Endodermal cell (in vitro differentiated cells): ENCODE measurements at regions not wholly inside any gene's neighbourhood (a gene's known extent, or its start where the extent isn't known, plus 50 kb on each side); places are given as distances from the start of the nearest gene placed in this dataset.
"Not testable (repeated sequence)": the region's sequence is repeated elsewhere in the genome, so short reads cannot be mapped to it uniquely, and the experiment has no call there.

ENCODE experiments used
- DNase-seq: peaks from one replicate; pipeline ENCODE4 v3.0.0-alpha.2; 2017
- H3K27ac ChIP-seq: 2 replicates; pipeline ENCODE4 v1.5.1; 2013; ENCODE audit warnings: mild to moderate bottlenecking, low read depth, low read length, moderate library complexity
- H3K27me3 ChIP-seq: 2 replicates; pipeline ENCODE4 v1.6.1; 2013; ENCODE audit warnings: mild to moderate bottlenecking, low read length, moderate library complexity; ENCODE audit not compliant: insufficient read depth, control insufficient read depth, poor library complexity, severe bottlenecking
- H3K36me3 ChIP-seq: 2 replicates; pipeline ENCODE4 v1.7.0; 2013; ENCODE audit warnings: mild to moderate bottlenecking, low read length, moderate library complexity; ENCODE audit not compliant: control insufficient read depth, insufficient read depth
- H3K4me1 ChIP-seq: one replicate; pipeline ENCODE4 v1.7.0; 2013; ENCODE audit warnings: low read length; ENCODE audit not compliant: control insufficient read depth, insufficient read depth
- H3K4me3 ChIP-seq: 2 replicates; pipeline ENCODE4 v1.5.1; 2013; ENCODE audit warnings: mild to moderate bottlenecking, low read length, moderate library complexity
- H3K9ac ChIP-seq: 2 replicates; pipeline ENCODE4 v1.6.1; 2013; ENCODE audit warnings: mild to moderate bottlenecking, low read length, moderate library complexity; ENCODE audit not compliant: poor library complexity, severe bottlenecking; ENCODE audit errors: extremely low read depth
- H3K9me3 ChIP-seq: 2 replicates; pipeline ENCODE4 v1.6.1; 2013; ENCODE audit warnings: mild to moderate bottlenecking, low read length, moderate library complexity; ENCODE audit not compliant: control insufficient read depth
- H3K27ac Mint-ChIP-seq: 2 replicates; pipeline ENCODE4 v1.8.0; 2020; ENCODE audit warnings: mixed read lengths
- H3K27me3 Mint-ChIP-seq: 2 replicates; pipeline ENCODE4 v1.8.0; 2021; ENCODE audit warnings: mild to moderate bottlenecking, mixed read lengths; ENCODE audit not compliant: insufficient read depth
- H3K36me3 Mint-ChIP-seq: 2 replicates; pipeline ENCODE4 v1.8.0; 2020; ENCODE audit warnings: low read depth, mixed read lengths
- H3K4me1 Mint-ChIP-seq: 2 replicates; pipeline ENCODE4 v1.8.0; 2020; ENCODE audit warnings: mixed read lengths
- H3K4me3 Mint-ChIP-seq: 2 replicates; pipeline ENCODE4 v1.8.0; 2020; ENCODE audit warnings: mild to moderate bottlenecking, moderate library complexity, mixed read lengths
- H3K9me3 Mint-ChIP-seq: 2 replicates; pipeline ENCODE4 v1.8.0; 2020; ENCODE audit warnings: mild to moderate bottlenecking, mixed read lengths
- WGBS, 2 experiments: methylation state at CpG; one replicate each; pipeline versions ENCODE4 v1.1.5 to v1.1.7; 2013; ENCODE audit warnings: missing lambda C conversion rate in 2 of 2, mixed read lengths in 1 of 2; ENCODE audit not compliant: insufficient coverage in 1 of 2, insufficient read length in 1 of 2; 5-methylcytosine and 5-hydroxymethylcytosine counted together

GRCh38 chr15:22161398-22161797 is 81.1 kb downstream of the OR4M2 start:
- not testable (repeated sequence) for H3K9me3 ChIP-seq, H3K4me1 Mint-ChIP-seq, H3K4me3 Mint-ChIP-seq, H3K4me3 ChIP-seq, H3K27ac Mint-ChIP-seq, H3K36me3 Mint-ChIP-seq, H3K27me3 Mint-ChIP-seq, H3K9me3 Mint-ChIP-seq, H3K9ac ChIP-seq, H3K27ac ChIP-seq, H3K27me3 ChIP-seq, H3K4me1 ChIP-seq, H3K36me3 ChIP-seq, DNase-seq
- WGBS, 2 experiments: no CpG with 5 or more reads among the region's 4 CpGs

- H3K4me1 Mint-ChIP-seq, H3K27me3 ChIP-seq, H3K9me3 Mint-ChIP-seq, DNase-seq, H3K4me1 ChIP-seq, H3K4me3 ChIP-seq, H3K9ac ChIP-seq, H3K27ac ChIP-seq, H3K9me3 ChIP-seq, H3K36me3 Mint-ChIP-seq, H3K36me3 ChIP-seq, H3K27me3 Mint-ChIP-seq, H3K4me3 Mint-ChIP-seq, H3K27ac Mint-ChIP-seq: not testable (repeated sequence)
- WGBS, 2 experiments: no CpG with 5 or more reads among the region's 5 CpGs
Observed at GRCh38 chr15:22163715-22164114, 83.4 kb downstream of the OR4M2 start.

GRCh38 chr15:22167521-22167920 is 87.2 kb downstream of the OR4M2 start:
- H3K4me1 Mint-ChIP-seq, H3K4me3 ChIP-seq, H3K27me3 Mint-ChIP-seq, H3K27me3 ChIP-seq, H3K36me3 ChIP-seq, H3K9me3 ChIP-seq, H3K27ac ChIP-seq, DNase-seq, H3K4me3 Mint-ChIP-seq, H3K9ac ChIP-seq, H3K36me3 Mint-ChIP-seq, H3K27ac Mint-ChIP-seq, H3K4me1 ChIP-seq, H3K9me3 Mint-ChIP-seq: not testable (repeated sequence)
- no CpG with 5 or more reads among the region's 3 CpGs for WGBS, 2 experiments

- not testable (repeated sequence) for H3K36me3 ChIP-seq, H3K36me3 Mint-ChIP-seq, H3K27me3 Mint-ChIP-seq, H3K27me3 ChIP-seq, H3K27ac Mint-ChIP-seq, H3K9me3 Mint-ChIP-seq, DNase-seq, H3K27ac ChIP-seq, H3K4me3 Mint-ChIP-seq, H3K9ac ChIP-seq, H3K4me1 Mint-ChIP-seq, H3K9me3 ChIP-seq, H3K4me3 ChIP-seq, H3K4me1 ChIP-seq
- no CpG with 5 or more reads among the region's 19 CpGs for WGBS, 2 experiments
Observed at GRCh38 chr15:22173029-22173998, 93.0 kb downstream of the OR4M2 start.

- H3K36me3 ChIP-seq, H3K9me3 Mint-ChIP-seq, H3K27me3 Mint-ChIP-seq, H3K9me3 ChIP-seq, H3K9ac ChIP-seq, H3K4me3 Mint-ChIP-seq, H3K36me3 Mint-ChIP-seq, DNase-seq, H3K27ac ChIP-seq, H3K4me1 ChIP-seq, H3K27ac Mint-ChIP-seq, H3K4me1 Mint-ChIP-seq, H3K4me3 ChIP-seq, H3K27me3 ChIP-seq: not testable (repeated sequence)
- no CpG with 5 or more reads among the region's 5 CpGs for WGBS, 2 experiments
Observed at GRCh38 chr15:22174088-22174487, 93.8 kb downstream of the OR4M2 start.

GRCh38 chr15:22177965-22178364 is 97.6 kb downstream of the OR4M2 start:
- H3K4me3 ChIP-seq, H3K4me1 ChIP-seq, H3K9me3 ChIP-seq, H3K36me3 ChIP-seq, H3K4me3 Mint-ChIP-seq, H3K9ac ChIP-seq, H3K27ac Mint-ChIP-seq, H3K27ac ChIP-seq, H3K27me3 ChIP-seq, H3K4me1 Mint-ChIP-seq, H3K9me3 Mint-ChIP-seq, H3K36me3 Mint-ChIP-seq, DNase-seq, H3K27me3 Mint-ChIP-seq: not testable (repeated sequence)
- WGBS, 2 experiments: no CpG with 5 or more reads among the region's 7 CpGs

- WGBS, 2 experiments: no CpG with 5 or more reads among the region's 1 CpG
- H3K9me3 ChIP-seq: not testable (repeated sequence)
Observed at GRCh38 chr15:22178438-22178837, 98.1 kb downstream of the OR4M2 start.

More at GRCh38 chr15:22178438-22178837, 98.1 kb downstream of the OR4M2 start:
- not testable (repeated sequence) for H3K27me3 ChIP-seq, H3K4me3 Mint-ChIP-seq, H3K4me3 ChIP-seq, H3K9ac ChIP-seq, H3K27me3 Mint-ChIP-seq, H3K27ac Mint-ChIP-seq, H3K36me3 Mint-ChIP-seq, H3K36me3 ChIP-seq, DNase-seq, H3K4me1 Mint-ChIP-seq, H3K27ac ChIP-seq, H3K9me3 Mint-ChIP-seq, H3K4me1 ChIP-seq
